ENCODE measurements at regions not wholly inside any gene's neighbourhood (a gene's known extent, or its start where the extent isn't known, plus 50 kb on each side); places are given as distances from the start of the nearest gene placed in this dataset.

GRCh38 chr1:106843518-106843917, 213.0 kb upstream of the PRMT6 start:
- Mint-ChIP-seq H3K36me3 (ENCODE audit: low read depth) (no peaks in the 10 kb centered on the region), H3K4me3 (no peak overlapping the region), H3K27me3 (ENCODE audit: low read depth) (no peaks in the 10 kb centered on the region), H3K9me3 (no peaks in the 10 kb centered on the region), H3K4me1 (no peaks in the 10 kb centered on the region), H3K27ac (no peak overlapping the region)
- no peak for TF ChIP-seq CTCF (IDR thresholded peaks at IDR 0.05; ENCODE audit: unreplicated experiment in 3 of 3)

GRCh38 chr1:106846656-106847055, 209.8 kb upstream of the PRMT6 start:
- Mint-ChIP-seq H3K4me3 (no peak overlapping the region), H3K27me3 (ENCODE audit: low read depth) (no peaks in the 10 kb centered on the region), H3K27ac (no peak overlapping the region), H3K4me1 (no peaks in the 10 kb centered on the region), H3K36me3 (ENCODE audit: low read depth) (no peaks in the 10 kb centered on the region), H3K9me3 (no peaks in the 10 kb centered on the region)
- no peak for TF ChIP-seq CTCF (IDR thresholded peaks at IDR 0.05; ENCODE audit: unreplicated experiment in 3 of 3)

- H3K36me3 Mint-ChIP-seq (ENCODE audit: low read depth), result no peaks in the 10 kb centered on the region
- H3K27me3 Mint-ChIP-seq (ENCODE audit: low read depth), result peaks cover 4% of the 10 kb centered on the region
- no peaks in the 10 kb centered on the region for H3K4me1 Mint-ChIP-seq
- H3K27ac Mint-ChIP-seq, result no peak overlapping the region
- no peak for TF ChIP-seq CTCF (IDR thresholded peaks at IDR 0.05; ENCODE audit: unreplicated experiment in 3 of 3)
- H3K9me3 Mint-ChIP-seq, result peaks cover 11% of the 10 kb centered on the region
- H3K4me3 Mint-ChIP-seq, result no peak overlapping the region
Observed at GRCh38 chr1:106861110-106861509, 195.4 kb upstream of the PRMT6 start.

GRCh38 chr1:106868828-106869227, 187.6 kb upstream of the PRMT6 start:
- peaks cover 5% of the 10 kb centered on the region for H3K27me3 Mint-ChIP-seq (ENCODE audit: low read depth)
- no peak overlapping the region for H3K4me3 Mint-ChIP-seq
- no peaks in the 10 kb centered on the region for H3K36me3 Mint-ChIP-seq (ENCODE audit: low read depth)
- H3K9me3 Mint-ChIP-seq, result peaks cover 8% of the 10 kb centered on the region
- H3K4me1 Mint-ChIP-seq, result no peaks in the 10 kb centered on the region
- H3K27ac Mint-ChIP-seq, result no peak overlapping the region
- no peak for TF ChIP-seq CTCF (IDR thresholded peaks at IDR 0.05; ENCODE audit: unreplicated experiment in 3 of 3)

- no peak overlapping the region for H3K4me3 Mint-ChIP-seq
- no peaks in the 10 kb centered on the region for H3K36me3 Mint-ChIP-seq (ENCODE audit: low read depth)
- peaks cover 5% of the 10 kb centered on the region for H3K27me3 Mint-ChIP-seq (ENCODE audit: low read depth)
- H3K27ac Mint-ChIP-seq, result no peak overlapping the region
- no peaks in the 10 kb centered on the region for H3K4me1 Mint-ChIP-seq
- no peak for TF ChIP-seq CTCF (IDR thresholded peaks at IDR 0.05; ENCODE audit: unreplicated experiment in 3 of 3)
- H3K9me3 Mint-ChIP-seq, result peaks cover 8% of the 10 kb centered on the region
Observed at GRCh38 chr1:106875622-106876021, 180.9 kb upstream of the PRMT6 start.

GRCh38 chr1:106876384-106876783, 180.1 kb upstream of the PRMT6 start:
- peaks cover 5% of the 10 kb centered on the region for H3K27me3 Mint-ChIP-seq (ENCODE audit: low read depth)
- no peak for TF ChIP-seq CTCF (IDR thresholded peaks at IDR 0.05; ENCODE audit: unreplicated experiment in 3 of 3)
- no peaks in the 10 kb centered on the region for H3K4me1 Mint-ChIP-seq
- H3K4me3 Mint-ChIP-seq, result no peak overlapping the region
- H3K27ac Mint-ChIP-seq, result no peak overlapping the region
- H3K36me3 Mint-ChIP-seq (ENCODE audit: low read depth), result no peaks in the 10 kb centered on the region
- H3K9me3 Mint-ChIP-seq, result peaks cover 8% of the 10 kb centered on the region
